ENCODE measurements at regions not wholly inside any gene's neighbourhood (a gene's known extent, or its start where the extent isn't known, plus 50 kb on each side); places are given as distances from the start of the nearest gene placed in this dataset.

DNA sequence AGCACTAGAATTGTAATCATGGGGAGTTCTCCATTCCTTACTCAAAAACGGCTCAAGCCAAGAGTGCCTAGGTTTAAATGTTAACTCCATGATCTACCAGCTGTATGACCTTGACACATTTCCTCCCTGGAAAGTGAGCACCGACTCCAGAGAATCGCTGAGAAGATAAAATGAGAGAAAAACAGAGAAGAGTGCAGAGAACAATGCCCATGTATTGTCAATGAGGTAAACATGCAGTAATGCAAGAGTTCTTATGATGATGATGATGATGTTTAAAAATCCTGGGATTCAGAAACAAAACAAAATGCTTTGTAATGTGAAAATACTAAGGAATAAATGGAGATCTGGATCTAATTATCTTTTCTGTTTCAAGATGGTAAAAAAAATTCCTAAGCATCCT is 64.8 kb upstream of the BEND6 start:
- H3K79me2 ChIP-seq (ENCODE audit: insufficient read depth, low read length), result peaks cover 8% of the 10 kb centered on the region; the same call in 1 of the 2 replicates
- no TSS peak for BruUV-seq (replicated peaks)
- no peaks in the 10 kb centered on the region for H3K9me2 ChIP-seq (ENCODE audit: insufficient read depth)
- ChIA-PET RAD21 (ENCODE audit: low non-redundant PET in 1 of 2, low total read pairs in 2 of 2, uncharacterized antibody in 2 of 2, unreplicated experiment in 2 of 2) (no interaction called here), CTCF (interaction anchor here (1.0 to 6.8 kb wide), 2 partner anchors 13 to 65 kb away, joined by 3 to 55 read pairs; partner anchors contain the start of gene BEND6), POLR2A (no interaction called here)
- no peak overlapping the region for H2AFZ ChIP-seq (ENCODE audit: low read depth, low read length, poor library complexity, severe bottlenecking)
- peaks cover 3 to 16% of the 10 kb centered on the region in 2 experiments; a peak in 2 of 4 replicates for H3K36me3 ChIP-seq (ENCODE audit: control insufficient read depth in 1 of 2, insufficient read depth in 2 of 2, low read length in 2 of 2)
- TF ChIP-seq, protein P1, sequence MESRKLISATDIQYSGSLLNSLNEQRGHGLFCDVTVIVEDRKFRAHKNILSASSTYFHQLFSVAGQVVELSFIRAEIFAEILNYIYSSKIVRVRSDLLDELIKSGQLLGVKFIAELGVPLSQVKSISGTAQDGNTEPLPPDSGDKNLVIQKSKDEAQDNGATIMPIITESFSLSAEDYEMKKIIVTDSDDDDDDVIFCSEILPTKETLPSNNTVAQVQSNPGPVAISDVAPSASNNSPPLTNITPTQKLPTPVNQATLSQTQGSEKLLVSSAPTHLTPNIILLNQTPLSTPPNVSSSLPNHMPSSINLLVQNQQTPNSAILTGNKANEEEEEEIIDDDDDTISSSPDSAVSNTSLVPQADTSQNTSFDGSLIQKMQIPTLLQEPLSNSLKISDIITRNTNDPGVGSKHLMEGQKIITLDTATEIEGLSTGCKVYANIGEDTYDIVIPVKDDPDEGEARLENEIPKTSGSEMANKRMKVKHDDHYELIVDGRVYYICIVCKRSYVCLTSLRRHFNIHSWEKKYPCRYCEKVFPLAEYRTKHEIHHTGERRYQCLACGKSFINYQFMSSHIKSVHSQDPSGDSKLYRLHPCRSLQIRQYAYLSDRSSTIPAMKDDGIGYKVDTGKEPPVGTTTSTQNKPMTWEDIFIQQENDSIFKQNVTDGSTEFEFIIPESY (IDR thresholded peaks at IDR 0.05; ENCODE audit: extremely low read depth, insufficient replicate concordance, low read length), result no peak
- TF ChIP-seq TCF7L2 (IDR thresholded peaks at IDR 0.05; ENCODE audit: borderline replicate concordance, extremely low read depth, insufficient read depth, insufficient read length), result no peak
- ATAC-seq (no peak), DNase-seq (ENCODE audit: low read depth, low spot score) (no peak)
- H3K9ac ChIP-seq (ENCODE audit: low read length), result no peak overlapping the region
- no peaks in the 10 kb centered on the region for H4K20me1 ChIP-seq (ENCODE audit: insufficient read depth)
- H3K27ac ChIP-seq (ENCODE audit: low read depth, low read length), result no peak overlapping the region
- no peaks in the 10 kb centered on the region for H3K27me3 ChIP-seq (ENCODE audit: insufficient read depth, low read length)
- H3K4me1 ChIP-seq (ENCODE audit: control insufficient read depth in 1 of 2, insufficient read depth in 2 of 2, low read length in 2 of 2), result peaks cover 0 to 16% of the 10 kb centered on the region in 2 experiments; a peak in 2 of 4 replicates
- no peak overlapping the region for H3K4me2 ChIP-seq (ENCODE audit: low read length)
- no peaks in the 10 kb centered on the region for H3K9me3 ChIP-seq (ENCODE audit: control insufficient read depth in 1 of 2, insufficient read depth in 1 of 2, low read depth in 1 of 2, low read length in 2 of 2)
- intact Hi-C loops (cut with micrococcal nuclease), result no loop called here
- H3K4me3 ChIP-seq (replicated peaks in 1 of 2; ENCODE audit: low read depth in 1 of 2, low read length in 2 of 2), result no peak overlapping the region

DNA sequence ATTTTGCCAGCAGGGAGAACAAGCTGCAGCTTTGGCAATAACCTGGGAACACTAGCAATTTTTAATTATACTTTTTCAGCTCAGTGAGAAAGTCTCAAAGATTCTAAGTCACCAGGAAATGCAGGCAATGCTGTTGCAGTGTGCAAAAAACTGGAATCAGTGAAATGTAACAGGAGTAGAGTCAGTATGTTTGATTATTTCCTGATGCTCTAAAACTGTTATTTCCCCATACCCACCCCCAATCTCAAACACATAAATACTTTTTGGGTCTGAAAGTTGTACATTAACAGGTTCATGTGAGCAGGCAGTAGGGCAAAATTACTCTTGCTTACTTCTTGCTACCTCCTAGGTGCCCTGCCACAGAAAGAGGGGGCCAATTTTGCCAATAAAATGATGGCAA is 65.4 kb upstream of the BEND6 start:
- intact Hi-C loops (cut with micrococcal nuclease), result no loop called here
- peaks cover 3 to 16% of the 10 kb centered on the region in 2 experiments; a peak in 2 of 4 replicates for H3K36me3 ChIP-seq (ENCODE audit: control insufficient read depth in 1 of 2, insufficient read depth in 2 of 2, low read length in 2 of 2)
- H2AFZ ChIP-seq (ENCODE audit: low read depth, low read length, poor library complexity, severe bottlenecking), result no peak overlapping the region
- no peaks in the 10 kb centered on the region for H3K27me3 ChIP-seq (ENCODE audit: insufficient read depth, low read length)
- TF ChIP-seq, protein P2, sequence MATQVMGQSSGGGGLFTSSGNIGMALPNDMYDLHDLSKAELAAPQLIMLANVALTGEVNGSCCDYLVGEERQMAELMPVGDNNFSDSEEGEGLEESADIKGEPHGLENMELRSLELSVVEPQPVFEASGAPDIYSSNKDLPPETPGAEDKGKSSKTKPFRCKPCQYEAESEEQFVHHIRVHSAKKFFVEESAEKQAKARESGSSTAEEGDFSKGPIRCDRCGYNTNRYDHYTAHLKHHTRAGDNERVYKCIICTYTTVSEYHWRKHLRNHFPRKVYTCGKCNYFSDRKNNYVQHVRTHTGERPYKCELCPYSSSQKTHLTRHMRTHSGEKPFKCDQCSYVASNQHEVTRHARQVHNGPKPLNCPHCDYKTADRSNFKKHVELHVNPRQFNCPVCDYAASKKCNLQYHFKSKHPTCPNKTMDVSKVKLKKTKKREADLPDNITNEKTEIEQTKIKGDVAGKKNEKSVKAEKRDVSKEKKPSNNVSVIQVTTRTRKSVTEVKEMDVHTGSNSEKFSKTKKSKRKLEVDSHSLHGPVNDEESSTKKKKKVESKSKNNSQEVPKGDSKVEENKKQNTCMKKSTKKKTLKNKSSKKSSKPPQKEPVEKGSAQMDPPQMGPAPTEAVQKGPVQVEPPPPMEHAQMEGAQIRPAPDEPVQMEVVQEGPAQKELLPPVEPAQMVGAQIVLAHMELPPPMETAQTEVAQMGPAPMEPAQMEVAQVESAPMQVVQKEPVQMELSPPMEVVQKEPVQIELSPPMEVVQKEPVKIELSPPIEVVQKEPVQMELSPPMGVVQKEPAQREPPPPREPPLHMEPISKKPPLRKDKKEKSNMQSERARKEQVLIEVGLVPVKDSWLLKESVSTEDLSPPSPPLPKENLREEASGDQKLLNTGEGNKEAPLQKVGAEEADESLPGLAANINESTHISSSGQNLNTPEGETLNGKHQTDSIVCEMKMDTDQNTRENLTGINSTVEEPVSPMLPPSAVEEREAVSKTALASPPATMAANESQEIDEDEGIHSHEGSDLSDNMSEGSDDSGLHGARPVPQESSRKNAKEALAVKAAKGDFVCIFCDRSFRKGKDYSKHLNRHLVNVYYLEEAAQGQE (IDR thresholded peaks at IDR 0.05; ENCODE audit: low read depth), result no peak
- TF ChIP-seq POLR2AphosphoS5 (IDR thresholded peaks at IDR 0.05; ENCODE audit: low read depth, low read length), result no peak
- TF ChIP-seq YY1 (IDR thresholded peaks at IDR 0.05; ENCODE audit: extremely low read depth, insufficient replicate concordance, low read depth, low read length), result no peak
- no peak for TF ChIP-seq SIN3A (IDR thresholded peaks at IDR 0.05; ENCODE audit: low read depth)
- ATAC-seq (no peak), DNase-seq (ENCODE audit: low read depth, low spot score) (no peak)
- no peak overlapping the region for H3K27ac ChIP-seq (ENCODE audit: low read depth, low read length)
- no peaks in the 10 kb centered on the region for H3K9me3 ChIP-seq (ENCODE audit: control insufficient read depth in 1 of 2, insufficient read depth in 1 of 2, low read depth in 1 of 2, low read length in 2 of 2)
- no peaks in the 10 kb centered on the region for H3K9me2 ChIP-seq (ENCODE audit: insufficient read depth)
- ChIA-PET POLR2A (no interaction called here), RAD21 (ENCODE audit: low non-redundant PET in 1 of 2, low total read pairs in 2 of 2, uncharacterized antibody in 2 of 2, unreplicated experiment in 2 of 2) (no interaction called here), CTCF (interaction anchor here (6.8 kb wide), 1 partner anchor 14 kb away, joined by 55 read pairs; no protein-coding TSS in a partner anchor)
- H3K9ac ChIP-seq (ENCODE audit: low read length), result no peak overlapping the region
- no TSS peak for BruUV-seq (replicated peaks)
- no peaks in the 10 kb centered on the region for H4K20me1 ChIP-seq (ENCODE audit: insufficient read depth)
- H3K79me2 ChIP-seq (ENCODE audit: insufficient read depth, low read length), result peaks cover 8% of the 10 kb centered on the region; the same call in 1 of the 2 replicates
- no peak overlapping the region for H3K4me3 ChIP-seq (replicated peaks in 1 of 2; ENCODE audit: low read depth in 1 of 2, low read length in 2 of 2)
- H3K4me2 ChIP-seq (ENCODE audit: low read length), result no peak overlapping the region
- peaks cover 0 to 16% of the 10 kb centered on the region in 2 experiments; a peak in 2 of 4 replicates for H3K4me1 ChIP-seq (ENCODE audit: control insufficient read depth in 1 of 2, insufficient read depth in 2 of 2, low read length in 2 of 2)
